IMR-90 (cell line): ENCODE measurements at regions not wholly inside any gene's neighbourhood (a gene's known extent, or its start where the extent isn't known, plus 50 kb on each side); places are given as distances from the start of the nearest gene placed in this dataset.

ENCODE experiments used
- ATAC-seq: fragments of 200-7000 bp; cut with Tn5 transposase; 2 replicates; pipeline ENCODE4 v1.9.1; 2020; ENCODE audit warnings: low read depth, mild to moderate bottlenecking, moderate library complexity
- BruUV-seq: library from RNA; stranded (reverse); fragments of 400-500 nt; replicated peaks from 2 replicates; lab custom pipeline; 2021; lab: Mats Ljungman, UMichigan
- CTCF ChIA-PET: fragments of 300-600 bp; formaldehyde crosslinking; extraction: SDS; loops from one replicate; lab custom pipeline; 2021; ENCODE audit warnings: antibody characterized with exemption; lab: Yijun Ruan, JAX
- POLR2A ChIA-PET: fragments of 300-600 bp; sonication (Branson Sonifier 250); formaldehyde crosslinking; loops from one replicate; lab custom pipeline; 2022; ENCODE audit warnings: antibody characterized with exemption; ENCODE audit not compliant: unreplicated experiment; lab: Charles Lee
- DNase-seq: peaks from one replicate; pipeline ENCODE4 v3.0.0; 2013
- H2AFZ ChIP-seq: replicated peaks from 2 replicates; pipeline ENCODE3; 2013; ENCODE audit warnings: low read length, mild to moderate bottlenecking; ENCODE audit not compliant: poor library complexity
- H2AK5ac ChIP-seq: 2 replicates; pipeline ENCODE4 v1.6.1; 2013; ENCODE audit warnings: low read depth, low read length, inconsistent platforms
- H2AK9ac ChIP-seq: replicated peaks from 2 replicates; pipeline ENCODE3; 2013; ENCODE audit warnings: mild to moderate bottlenecking, low read depth, low read length, moderate library complexity; ENCODE audit not compliant: poor library complexity
- H2BK120ac ChIP-seq: 2 replicates; pipeline ENCODE4 v1.6.1; 2013; ENCODE audit warnings: low read depth, low read length, inconsistent platforms
- H2BK15ac ChIP-seq: 3 replicates; pipeline ENCODE4 v1.6.1; 2013; ENCODE audit warnings: low read depth, low read length, inconsistent platforms
- H2BK20ac ChIP-seq: 2 replicates; pipeline ENCODE4 v1.6.1; 2013; ENCODE audit warnings: low read depth, mild to moderate bottlenecking, inconsistent platforms, low read length, moderate library complexity
- H2BK5ac ChIP-seq: 2 replicates; pipeline ENCODE4 v1.6.1; 2013; ENCODE audit warnings: mild to moderate bottlenecking, low read depth, low read length, inconsistent platforms; ENCODE audit not compliant: poor library complexity, severe bottlenecking
- H3K14ac ChIP-seq: replicated peaks from 2 replicates; pipeline ENCODE4 v1.6.1; 2013; ENCODE audit warnings: low read depth, low read length, inconsistent platforms
- H3K18ac ChIP-seq: 2 replicates; pipeline ENCODE4 v1.6.1; 2013; ENCODE audit warnings: low read depth, low read length, control low read depth
- H3K23ac ChIP-seq: 2 replicates; pipeline ENCODE4 v1.6.1; 2013; ENCODE audit warnings: low read depth, low read length, inconsistent platforms
- H3K27ac ChIP-seq: 2 replicates; pipeline ENCODE4 v1.5.1; 2013; ENCODE audit warnings: mild to moderate bottlenecking, control low read depth, low read length; ENCODE audit not compliant: insufficient read depth
- H3K27me3 ChIP-seq: 2 replicates; pipeline ENCODE4 v1.6.1; 2013; ENCODE audit warnings: low read length; ENCODE audit not compliant: control insufficient read depth, insufficient read depth
- H3K36me3 ChIP-seq: 2 replicates; pipeline ENCODE4 v1.6.1; 2013; ENCODE audit warnings: low read length, mixed read lengths; ENCODE audit not compliant: control insufficient read depth, insufficient read depth
- H3K4ac ChIP-seq: 2 replicates; pipeline ENCODE4 v1.6.1; 2013; ENCODE audit warnings: low read depth, low read length, inconsistent platforms
- H3K4me1 ChIP-seq: 2 replicates; pipeline ENCODE4 v1.6.1; 2013; ENCODE audit warnings: low read length, mixed read lengths; ENCODE audit not compliant: control insufficient read depth, insufficient read depth
- H3K4me2 ChIP-seq: 2 replicates; pipeline ENCODE4 v1.6.1; 2013; ENCODE audit warnings: low read depth, mild to moderate bottlenecking, control low read depth, low read length, moderate library complexity
- H3K4me3 ChIP-seq: 2 replicates; pipeline ENCODE4 v1.5.1; 2013; ENCODE audit warnings: low read depth, mild to moderate bottlenecking, control low read depth, low read length, moderate library complexity; ENCODE audit not compliant: insufficient read depth
- H3K56ac ChIP-seq: 2 replicates; pipeline ENCODE4 v1.6.1; 2013; ENCODE audit warnings: low read length, inconsistent platforms; ENCODE audit not compliant: insufficient read depth; ENCODE audit errors: extremely low read depth
- H3K79me1 ChIP-seq, 2 experiments: 2 replicates each; pipeline ENCODE4 v1.6.1; 2013; ENCODE audit warnings: low read length in 2 of 2, inconsistent platforms in 1 of 2, low read depth in 1 of 2
- H3K9ac ChIP-seq: 2 replicates; pipeline ENCODE4 v1.6.1; 2013; ENCODE audit warnings: low read depth, low read length, control low read depth
- H3K9me1 ChIP-seq: 2 replicates; pipeline ENCODE4 v1.6.1; 2013; ENCODE audit warnings: low read length, inconsistent platforms; ENCODE audit not compliant: insufficient read depth
- H3K9me3 ChIP-seq: 2 replicates; pipeline ENCODE4 v1.6.1; 2013; ENCODE audit warnings: low read length; ENCODE audit not compliant: control insufficient read depth, insufficient read depth
- H4K20me1 ChIP-seq: 2 replicates; pipeline ENCODE4 v1.6.1; 2013; ENCODE audit warnings: low read length, inconsistent platforms; ENCODE audit not compliant: insufficient read depth
- H4K5ac ChIP-seq: 2 replicates; pipeline ENCODE4 v1.6.1; 2013; ENCODE audit warnings: mild to moderate bottlenecking, low read depth, low read length, control low read depth
- H4K8ac ChIP-seq, 2 experiments: 2 replicates each; pipeline ENCODE4 v1.6.1; 2013; ENCODE audit warnings: low read depth in 2 of 2, low read length in 2 of 2, control low read depth in 1 of 2, inconsistent platforms in 1 of 2
- H4K91ac ChIP-seq: 2 replicates; pipeline ENCODE4 v1.6.1; 2013; ENCODE audit warnings: low read depth, low read length, inconsistent platforms; ENCODE audit not compliant: insufficient read depth
- BHLHE40 ChIP-seq: fragments of 150-350 bp; IDR thresholded peaks from 2 replicates; pipeline ENCODE4 v1.6.1; 2016; ENCODE audit warnings: mild to moderate bottlenecking, low read depth, low read length
- CTCF ChIP-seq: conservative IDR thresholded peaks from 2 replicates; pipeline ENCODE4 v1.5.1; 2012; ENCODE audit warnings: mild to moderate bottlenecking, low read depth, low read length, improper control_type of control experiment
- ELK1 ChIP-seq: fragments of 150-350 bp; IDR thresholded peaks from 2 replicates; pipeline ENCODE4 v1.6.1; 2016; ENCODE audit warnings: low read depth, mild to moderate bottlenecking, low read length, moderate library complexity, borderline replicate concordance
- SMC3 ChIP-seq: fragments of 150-350 bp; IDR thresholded peaks from 2 replicates; pipeline ENCODE4 v1.6.1; 2016; ENCODE audit warnings: low read depth, mild to moderate bottlenecking, antibody characterized with exemption, low read length, moderate library complexity
- WGBS, 2 experiments: methylation state at CpG; one replicate each; pipeline versions ENCODE4 v1.1.5 to v1.1.7; 2013; ENCODE audit warnings: missing lambda C conversion rate in 2 of 2; ENCODE audit not compliant: insufficient read length in 1 of 2; ENCODE audit errors: extremely low coverage in 2 of 2; 5-methylcytosine and 5-hydroxymethylcytosine counted together
- dilution Hi-C: fragments of 300-500 bp; cut with HindIII; formaldehyde crosslinking; loops from one replicate; pipeline ENCODE4 v1.14.3; 2018; ENCODE audit warnings: low sequenced_read_pairs; ENCODE audit not compliant: unreplicated experiment
- in situ Hi-C: fragments of 300-500 bp; cut with MboI; formaldehyde crosslinking; loops from 3 replicates; pipeline ENCODE4 v1.14.3; 2019; ENCODE audit warnings: low sequenced_read_pairs, inconsistent platforms, mixed read lengths
- intact Hi-C: fragments of 100-400 bp; cut with micrococcal nuclease; formaldehyde crosslinking; loops from 2 replicates; pipeline ENCODE4 v1.10.0; 2022

GRCh38 chr2:128489526-128490273, 171.0 kb upstream of the HS6ST1 start:
- in situ Hi-C loops: no loop called here

More at GRCh38 chr2:128489526-128490273, 171.0 kb upstream of the HS6ST1 start:
- H3K18ac ChIP-seq: no peak overlapping the region
- BruUV-seq: no TSS peak
- no peaks in the 10 kb centered on the region for H3K79me1 ChIP-seq
- dilution Hi-C loops: no loop called here
- ChIA-PET POLR2A (no interaction called here), CTCF (no interaction called here)
- H3K27ac ChIP-seq: no peak overlapping the region
- no peak overlapping the region for H2BK15ac ChIP-seq
- H4K8ac ChIP-seq: no peak overlapping the region
- no peak overlapping the region for H3K23ac ChIP-seq
- no peaks in the 10 kb centered on the region for H3K9me1 ChIP-seq
- no peak overlapping the region for H3K56ac ChIP-seq
- no peak overlapping the region for H2BK120ac ChIP-seq
- no peaks in the 10 kb centered on the region for H3K4me1 ChIP-seq
- H2AK9ac ChIP-seq: no peak overlapping the region
- peaks cover 25% of the 10 kb centered on the region for H3K27me3 ChIP-seq
- no peak for TF ChIP-seq SMC3
- TF ChIP-seq ELK1: no peak
- TF ChIP-seq BHLHE40: no peak
- no peak for TF ChIP-seq CTCF
- no peak overlapping the region for H2BK5ac ChIP-seq
- no peak overlapping the region for H3K4me2 ChIP-seq
- no peak overlapping the region for H4K91ac ChIP-seq
- no peaks in the 10 kb centered on the region for H3K36me3 ChIP-seq
- H3K4ac ChIP-seq: no peak overlapping the region
- peaks cover 5% of the 10 kb centered on the region; the same call in 1 of the 2 replicates for H3K9me3 ChIP-seq
- ATAC-seq (no peak), DNase-seq (no peak)
- no peak overlapping the region for H2AK5ac ChIP-seq
- no peak overlapping the region for H3K14ac ChIP-seq
- H3K9ac ChIP-seq: no peak overlapping the region
- H4K20me1 ChIP-seq: no peaks in the 10 kb centered on the region
- no peak overlapping the region for H4K5ac ChIP-seq
- no peak overlapping the region for H2BK20ac ChIP-seq
- WGBS, 2 experiments: 68% methylated on average over 3 of the region's 9 CpGs; no CpG with 5 or more reads in 1 of the 2 experiments
- intact Hi-C loops: no loop called here
- no peak overlapping the region for H3K4me3 ChIP-seq
- H2AFZ ChIP-seq: no peak overlapping the region
